GM23248 (cell line): ENCODE measurements at regions not wholly inside any gene's neighbourhood (a gene's known extent, or its start where the extent isn't known, plus 50 kb on each side); places are given as distances from the start of the nearest gene placed in this dataset.

ENCODE experiments used
- DNase-seq: peaks from one replicate; pipeline ENCODE4 v3.0.0-alpha.2; 2015
- H2AFZ ChIP-seq: fragments of 200-600 bp; sonication (generic); 2 replicates; pipeline ENCODE4 v1.6.1; 2016; ENCODE audit warnings: antibody characterized with exemption
- H3F3A ChIP-seq: fragments of 200-600 bp; sonication (generic); 2 replicates; pipeline ENCODE4 v1.6.1; 2016; ENCODE audit warnings: mild to moderate bottlenecking, antibody characterized with exemption, mixed run types; ENCODE audit not compliant: insufficient read depth
- H3K27ac ChIP-seq: fragments of 200-600 bp; sonication (generic); 2 replicates; pipeline ENCODE4 v1.5.1; 2016; ENCODE audit warnings: mild to moderate bottlenecking
- H3K27me3 ChIP-seq: fragments of 200-600 bp; sonication (generic); replicated peaks from 2 replicates; pipeline ENCODE4 v1.6.1; 2016; ENCODE audit warnings: mild to moderate bottlenecking; ENCODE audit not compliant: insufficient read depth
- H3K36me3 ChIP-seq: fragments of 200-600 bp; sonication (generic); 2 replicates; pipeline ENCODE4 v1.6.1; 2016; ENCODE audit warnings: low read depth, mild to moderate bottlenecking
- H3K4me1 ChIP-seq: fragments of 200-600 bp; sonication (generic); 2 replicates; pipeline ENCODE4 v1.6.1; 2016; ENCODE audit warnings: mild to moderate bottlenecking; ENCODE audit not compliant: insufficient read depth
- H3K4me2 ChIP-seq: fragments of 200-600 bp; sonication (generic); one replicate; pipeline ENCODE4 v1.6.1; 2016; ENCODE audit warnings: mild to moderate bottlenecking; ENCODE audit not compliant: unreplicated experiment
- H3K4me3 ChIP-seq: fragments of 200-600 bp; sonication (generic); 2 replicates; pipeline ENCODE4 v1.5.1; 2016; ENCODE audit warnings: mild to moderate bottlenecking
- H3K79me2 ChIP-seq: fragments of 200-600 bp; sonication (generic); 2 replicates; pipeline ENCODE4 v1.6.1; 2016; ENCODE audit warnings: mild to moderate bottlenecking; ENCODE audit not compliant: insufficient read depth
- H3K9ac ChIP-seq: fragments of 200-600 bp; sonication (generic); 2 replicates; pipeline ENCODE4 v1.6.1; 2016; ENCODE audit warnings: mild to moderate bottlenecking
- H3K9me2 ChIP-seq: fragments of 200-600 bp; sonication (generic); 2 replicates; pipeline ENCODE4 v1.6.1; 2016; ENCODE audit warnings: mixed run types, mild to moderate bottlenecking, moderate library complexity; ENCODE audit not compliant: insufficient read depth
- H3K9me3 ChIP-seq: fragments of 200-600 bp; sonication (generic); one replicate; pipeline ENCODE4 v1.6.1; 2017; ENCODE audit warnings: low read depth
- H4K20me1 ChIP-seq: fragments of 200-600 bp; sonication (generic); 2 replicates; pipeline ENCODE4 v1.6.0; 2016; ENCODE audit not compliant: insufficient read depth
- EZH2 ChIP-seq: fragments of 200-600 bp; sonication (generic); IDR thresholded peaks from 2 replicates; pipeline ENCODE4 v1.6.1; 2018; ENCODE audit warnings: antibody characterized with exemption, mild to moderate bottlenecking; ENCODE audit not compliant: insufficient read depth, poor library complexity, severe bottlenecking
- EZH2phosphoT487 ChIP-seq: fragments of 200-600 bp; sonication (generic); IDR thresholded peaks from 2 replicates; pipeline ENCODE4 v1.6.1; 2018; ENCODE audit warnings: antibody characterized with exemption, moderate library complexity, mild to moderate bottlenecking, low read depth; ENCODE audit not compliant: insufficient read depth
- WGBS, 2 experiments: methylation state at CpG; one replicate each; pipeline ENCODE4 v1.1.6; 2015 to 2017; ENCODE audit warnings: low lambda C conversion rate in 2 of 2, low coverage in 1 of 2; ENCODE audit errors: missing lambda C conversion rate in 2 of 2; 5-methylcytosine and 5-hydroxymethylcytosine counted together
- in situ Hi-C: fragments of 300-500 bp; cut with MboI; formaldehyde crosslinking; loops from 2 replicates; pipeline ENCODE4 v1.15.0; 2020

- H3K79me2 ChIP-seq: no peaks in the 10 kb centered on the region
- no peaks in the 10 kb centered on the region for H3K9me3 ChIP-seq
- TF ChIP-seq EZH2 (no peak), EZH2phosphoT487 (no peak)
- H2AFZ ChIP-seq: no peak overlapping the region
- H3K36me3 ChIP-seq: no peaks in the 10 kb centered on the region
- WGBS, 2 experiments: 59 to 67% methylated on average over 1 of the region's 1 CpG
- no peaks in the 10 kb centered on the region for H3K27me3 ChIP-seq
- no peak overlapping the region for H3K27ac ChIP-seq
- no peaks in the 10 kb centered on the region for H4K20me1 ChIP-seq
- H3K4me3 ChIP-seq: no peak overlapping the region
- peaks cover 16% of the 10 kb centered on the region for H3F3A ChIP-seq
- no peak for DNase-seq
- no peaks in the 10 kb centered on the region for H3K9me2 ChIP-seq
- H3K9ac ChIP-seq: no peak overlapping the region
- in situ Hi-C loops: no loop called here
- peaks cover 24% of the 10 kb centered on the region for H3K4me1 ChIP-seq
- H3K4me2 ChIP-seq: no peak overlapping the region
These were observed 63.2 kb upstream of the APOBEC4 start for GRCh38 chr1:183716286-183716685.

DNA sequence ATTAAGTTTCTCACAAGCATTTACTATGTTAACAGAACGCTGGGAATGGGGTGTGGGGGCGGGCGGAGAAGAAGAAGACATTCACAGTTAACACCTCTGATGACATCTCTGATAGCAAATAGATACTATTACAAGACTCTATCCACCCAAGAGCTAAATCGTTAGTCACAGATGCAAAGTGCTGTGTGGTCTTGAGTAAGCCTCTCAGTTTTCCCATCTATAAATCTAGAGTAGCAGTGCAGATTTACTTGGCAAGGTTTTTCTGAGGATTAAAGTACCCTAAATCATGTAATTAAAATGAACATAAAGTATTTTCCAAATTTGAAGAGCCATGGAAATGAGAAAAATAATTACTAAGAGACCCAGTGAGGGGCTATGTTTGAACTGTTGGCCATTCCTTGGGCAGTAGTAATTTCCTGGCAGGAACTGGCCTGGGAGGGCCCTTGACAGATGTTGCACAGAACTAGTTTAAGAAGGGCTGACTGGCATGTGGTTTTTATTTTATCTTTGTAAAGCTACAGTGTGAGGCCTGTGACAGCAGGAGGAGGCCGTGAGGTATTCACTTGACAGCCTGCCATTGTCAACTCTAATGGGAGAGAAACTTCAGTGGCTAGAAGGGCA, 58.7 kb upstream of the APOBEC4 start:
- Histone ChIP-seq H3K4me3 (no peak overlapping the region), H3F3A (peaks cover 28% of the 10 kb centered on the region), H3K9me2 (no peaks in the 10 kb centered on the region), H3K27me3 (no peaks in the 10 kb centered on the region), H4K20me1 (no peaks in the 10 kb centered on the region), H3K9ac (no peak overlapping the region), H3K4me2 (peak overlapping the region; percentile 30), H3K4me1 (peaks cover 23% of the 10 kb centered on the region), H3K27ac (peak overlapping the region; percentile 32), H2AFZ (no peak overlapping the region), H3K79me2 (no peaks in the 10 kb centered on the region), H3K9me3 (no peaks in the 10 kb centered on the region), H3K36me3 (no peaks in the 10 kb centered on the region)
- in situ Hi-C loops: no loop called here
- DNase-seq: peak; percentile 79
- WGBS, 2 experiments: 4 to 6% methylated on average over 4 to 5 of the region's 5 CpGs
- no peak for TF ChIP-seq EZH2
- TF ChIP-seq EZH2phosphoT487: peak; percentile 95

- H2AFZ ChIP-seq: no peak overlapping the region
These were observed 58.1 kb upstream of the APOBEC4 start for GRCh38 chr1:183711165-183711682.

GRCh38 chr1:183710734-183711133, 57.6 kb upstream of the APOBEC4 start:
- Histone ChIP-seq H4K20me1 (no peaks in the 10 kb centered on the region), H3K27ac (no peak overlapping the region), H2AFZ (no peak overlapping the region), H3K4me3 (no peak overlapping the region), H3K9me3 (no peaks in the 10 kb centered on the region), H3K36me3 (no peaks in the 10 kb centered on the region), H3K79me2 (no peaks in the 10 kb centered on the region), H3K4me2 (no peak overlapping the region), H3F3A (peaks cover 28% of the 10 kb centered on the region), H3K9ac (no peak overlapping the region), H3K9me2 (no peaks in the 10 kb centered on the region), H3K4me1 (peaks cover 23% of the 10 kb centered on the region), H3K27me3 (no peaks in the 10 kb centered on the region)
- no peak for DNase-seq
- WGBS, 2 experiments: 83 to 85% methylated on average over 3 of the region's 3 CpGs
- in situ Hi-C loops: no loop called here
- TF ChIP-seq EZH2phosphoT487: no peak
- TF ChIP-seq EZH2: no peak

More at GRCh38 chr1:183711165-183711682, 58.1 kb upstream of the APOBEC4 start:
- no peak overlapping the region for H3K9ac ChIP-seq
- H4K20me1 ChIP-seq: no peaks in the 10 kb centered on the region
- no peaks in the 10 kb centered on the region for H3K27me3 ChIP-seq
- H3K4me3 ChIP-seq: no peak overlapping the region
- H3K4me1 ChIP-seq: peaks cover 23% of the 10 kb centered on the region
- WGBS, 2 experiments: 81 to 94% methylated on average over 2 of the region's 2 CpGs
- DNase-seq: no peak
- no peaks in the 10 kb centered on the region for H3K9me2 ChIP-seq
- no peaks in the 10 kb centered on the region for H3K9me3 ChIP-seq
- H3K4me2 ChIP-seq: peak overlapping the region; percentile 30
- no peaks in the 10 kb centered on the region for H3K79me2 ChIP-seq
- peaks cover 28% of the 10 kb centered on the region for H3F3A ChIP-seq
- no peaks in the 10 kb centered on the region for H3K36me3 ChIP-seq
- TF ChIP-seq EZH2 (no peak), EZH2phosphoT487 (no peak)
- in situ Hi-C loops: no loop called here
- H3K27ac ChIP-seq: no peak overlapping the region
